DMS153 (cell line): ENCODE measurements at regions not wholly inside any gene's neighbourhood (a gene's known extent, or its start where the extent isn't known, plus 50 kb on each side); places are given as distances from the start of the nearest gene placed in this dataset.
"Not testable (repeated sequence)": the region's sequence is repeated elsewhere in the genome, so short reads cannot be mapped to it uniquely, and the experiment has no call there.

ENCODE experiments used
- DNase-seq: peaks from one replicate; lab custom pipeline; 2025; lab: John Stamatoyannopoulos, UW

- no peak for DNase-seq
These were observed 60.8 kb upstream of the UNC93A start for GRCh38 chr6:167230288-167230687.

GRCh38 chr6:167232356-167232755 is 58.8 kb upstream of the UNC93A start:
- DNase-seq, result no peak

GRCh38 chr6:167233490-167233889 is 57.6 kb upstream of the UNC93A start:
- DNase-seq, result no peak

GRCh38 chr6:167234576-167234975 is 56.5 kb upstream of the UNC93A start:
- DNase-seq, result not testable (repeated sequence)

GRCh38 chr6:167235005-167235404 is 56.1 kb upstream of the UNC93A start:
- DNase-seq, result no peak

- no peak for DNase-seq
These were observed 55.5 kb upstream of the UNC93A start for GRCh38 chr6:167235421-167236238.

- DNase-seq, result no peak
These were observed 54.9 kb upstream of the UNC93A start for GRCh38 chr6:167236239-167236571.

- no peak for DNase-seq
These were observed 53.5 kb upstream of the UNC93A start for GRCh38 chr6:167237438-167238145.

- DNase-seq, result peak; percentile 20
These were observed 52.9 kb upstream of the UNC93A start for GRCh38 chr6:167238146-167238693.

GRCh38 chr6:167238694-167239467 is 52.2 kb upstream of the UNC93A start:
- no peak for DNase-seq

- not testable (repeated sequence) for DNase-seq
These were observed 51.6 kb upstream of the UNC93A start for GRCh38 chr6:167239470-167239869.

GRCh38 chr6:167240034-167240541 is 51.0 kb upstream of the UNC93A start:
- DNase-seq, result no peak
